ENCODE measurements at regions not wholly inside any gene's neighbourhood (a gene's known extent, or its start where the extent isn't known, plus 50 kb on each side); places are given as distances from the start of the nearest gene placed in this dataset.

DNA sequence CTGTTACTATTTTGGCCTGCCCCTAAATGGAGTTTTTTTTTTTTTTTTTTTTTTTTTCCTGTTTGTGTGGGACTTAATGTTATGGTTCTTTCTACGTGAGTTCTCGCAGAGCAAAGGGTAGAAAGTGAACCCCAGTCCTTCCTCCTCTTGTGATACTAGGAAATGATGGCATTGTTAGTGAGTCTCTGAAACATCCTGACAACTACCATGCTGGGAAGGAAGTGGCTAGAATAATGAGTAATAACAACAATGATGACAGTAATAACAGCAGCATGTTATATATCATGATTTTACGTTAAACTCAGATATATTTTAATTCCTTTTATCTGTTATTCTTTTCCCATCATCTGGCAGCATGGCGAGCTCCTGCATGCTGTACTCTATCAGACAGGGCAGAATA lies 216.2 kb upstream of the LINC00305 start:
- no peak for DNase-seq

DNA sequence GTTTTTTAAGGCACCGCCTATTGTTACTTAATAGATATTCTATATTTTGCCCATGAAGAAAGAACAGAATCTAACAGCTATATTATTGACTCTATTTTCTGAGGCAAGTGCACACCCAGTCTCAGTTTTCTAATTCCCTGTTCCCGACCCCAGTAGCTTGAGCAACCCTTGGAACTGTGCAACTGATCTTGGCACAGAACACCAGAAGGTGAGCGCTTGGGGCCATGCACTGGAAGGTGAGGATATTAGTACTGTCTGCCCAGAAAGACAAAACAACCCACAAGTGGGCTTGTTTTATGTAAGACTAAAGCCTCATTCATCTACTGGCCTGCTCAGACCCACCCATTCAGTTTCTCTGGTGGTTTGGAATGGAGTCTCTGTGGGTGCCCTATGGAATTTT lies 188.8 kb upstream of the LINC00305 start:
- intact Hi-C loops (cut with DNase I): no loop called here
- no peak for DNase-seq
- H3K4me3 ChIP-seq: no peak overlapping the region
- no peak overlapping the region for H3K27ac ChIP-seq
- H3K4me1 ChIP-seq: no peaks in the 10 kb centered on the region
- no peaks in the 10 kb centered on the region for H3K36me3 ChIP-seq
- no peaks in the 10 kb centered on the region for H3K27me3 ChIP-seq
- TF ChIP-seq, protein P1, sequence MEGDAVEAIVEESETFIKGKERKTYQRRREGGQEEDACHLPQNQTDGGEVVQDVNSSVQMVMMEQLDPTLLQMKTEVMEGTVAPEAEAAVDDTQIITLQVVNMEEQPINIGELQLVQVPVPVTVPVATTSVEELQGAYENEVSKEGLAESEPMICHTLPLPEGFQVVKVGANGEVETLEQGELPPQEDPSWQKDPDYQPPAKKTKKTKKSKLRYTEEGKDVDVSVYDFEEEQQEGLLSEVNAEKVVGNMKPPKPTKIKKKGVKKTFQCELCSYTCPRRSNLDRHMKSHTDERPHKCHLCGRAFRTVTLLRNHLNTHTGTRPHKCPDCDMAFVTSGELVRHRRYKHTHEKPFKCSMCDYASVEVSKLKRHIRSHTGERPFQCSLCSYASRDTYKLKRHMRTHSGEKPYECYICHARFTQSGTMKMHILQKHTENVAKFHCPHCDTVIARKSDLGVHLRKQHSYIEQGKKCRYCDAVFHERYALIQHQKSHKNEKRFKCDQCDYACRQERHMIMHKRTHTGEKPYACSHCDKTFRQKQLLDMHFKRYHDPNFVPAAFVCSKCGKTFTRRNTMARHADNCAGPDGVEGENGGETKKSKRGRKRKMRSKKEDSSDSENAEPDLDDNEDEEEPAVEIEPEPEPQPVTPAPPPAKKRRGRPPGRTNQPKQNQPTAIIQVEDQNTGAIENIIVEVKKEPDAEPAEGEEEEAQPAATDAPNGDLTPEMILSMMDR (IDR thresholded peaks at IDR 0.05): no peak
- no peak overlapping the region for H3K9ac ChIP-seq (ENCODE audit: low read depth in 2 of 2, low read length in 2 of 2)
- no peaks in the 10 kb centered on the region for H3K9me3 ChIP-seq

More for the DNA sequence above, 216.2 kb upstream of the LINC00305 start:
- intact Hi-C loops (cut with DNase I): no loop called here
- Histone ChIP-seq H3K4me3 (no peak overlapping the region), H3K9me3 (no peaks in the 10 kb centered on the region), H3K27me3 (no peaks in the 10 kb centered on the region), H3K9ac (ENCODE audit: low read depth in 2 of 2, low read length in 2 of 2) (no peak overlapping the region), H3K36me3 (no peaks in the 10 kb centered on the region), H3K27ac (no peak overlapping the region), H3K4me1 (no peaks in the 10 kb centered on the region)
- TF ChIP-seq, protein P1 (IDR thresholded peaks at IDR 0.05): no peak

DNA sequence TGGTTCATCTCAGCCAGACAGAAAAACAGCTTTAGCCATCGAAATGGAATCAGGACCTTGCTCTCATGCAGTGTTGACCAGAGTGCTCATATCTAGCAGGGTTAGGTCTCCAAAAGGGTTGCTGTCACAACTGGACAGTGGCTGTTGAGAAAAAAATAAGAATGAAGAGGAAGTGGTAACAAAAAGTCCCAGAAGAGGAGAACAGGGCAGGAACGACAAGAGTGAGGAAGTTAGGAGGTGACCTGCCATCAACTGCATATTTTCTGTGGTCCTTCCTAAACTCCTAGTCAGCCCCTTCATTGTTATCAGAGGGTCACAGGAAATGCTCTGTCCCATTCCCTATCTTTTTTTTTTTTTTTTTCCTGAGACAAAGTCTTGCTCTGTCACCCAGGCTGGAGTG lies 188.1 kb upstream of the LINC00305 start:
- no peak overlapping the region for H3K4me3 ChIP-seq
- H3K9me3 ChIP-seq: no peaks in the 10 kb centered on the region
- no peak overlapping the region for H3K9ac ChIP-seq (ENCODE audit: low read depth in 2 of 2, low read length in 2 of 2)
- H3K4me1 ChIP-seq: no peaks in the 10 kb centered on the region
- no peak overlapping the region for H3K27ac ChIP-seq
- H3K36me3 ChIP-seq: no peaks in the 10 kb centered on the region
- no peak for DNase-seq
- no peaks in the 10 kb centered on the region for H3K27me3 ChIP-seq
- TF ChIP-seq, protein P1 (IDR thresholded peaks at IDR 0.05): no peak
- intact Hi-C loops (cut with DNase I): no loop called here

DNA sequence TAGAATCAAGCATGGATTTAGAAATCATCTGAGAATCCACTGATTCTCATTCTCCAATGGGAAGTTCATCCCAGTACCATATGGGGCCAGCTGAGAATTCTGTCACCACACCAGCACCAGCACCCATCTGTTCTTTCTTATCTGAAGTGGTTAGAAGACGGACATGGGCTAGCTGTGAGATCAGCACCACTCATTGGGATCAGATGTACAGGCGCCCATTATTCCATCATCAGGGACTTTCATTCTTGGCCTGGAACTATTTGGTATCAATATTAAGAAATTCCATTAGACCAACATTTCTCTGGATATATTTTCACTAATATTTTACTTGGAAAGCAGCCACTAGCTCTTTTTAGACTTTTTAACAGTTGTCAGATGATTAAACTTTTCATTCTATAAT lies 185.9 kb upstream of the LINC00305 start:
- H3K4me3 ChIP-seq: no peak overlapping the region
- no peaks in the 10 kb centered on the region for H3K4me1 ChIP-seq
- no peaks in the 10 kb centered on the region for H3K36me3 ChIP-seq
- DNase-seq: no peak
- TF ChIP-seq, protein P1 (IDR thresholded peaks at IDR 0.05): no peak
- no peak overlapping the region for H3K27ac ChIP-seq
- H3K9me3 ChIP-seq: no peaks in the 10 kb centered on the region
- no peaks in the 10 kb centered on the region for H3K27me3 ChIP-seq
- intact Hi-C loops (cut with DNase I): no loop called here
- no peak overlapping the region for H3K9ac ChIP-seq (ENCODE audit: low read depth in 2 of 2, low read length in 2 of 2)

DNA sequence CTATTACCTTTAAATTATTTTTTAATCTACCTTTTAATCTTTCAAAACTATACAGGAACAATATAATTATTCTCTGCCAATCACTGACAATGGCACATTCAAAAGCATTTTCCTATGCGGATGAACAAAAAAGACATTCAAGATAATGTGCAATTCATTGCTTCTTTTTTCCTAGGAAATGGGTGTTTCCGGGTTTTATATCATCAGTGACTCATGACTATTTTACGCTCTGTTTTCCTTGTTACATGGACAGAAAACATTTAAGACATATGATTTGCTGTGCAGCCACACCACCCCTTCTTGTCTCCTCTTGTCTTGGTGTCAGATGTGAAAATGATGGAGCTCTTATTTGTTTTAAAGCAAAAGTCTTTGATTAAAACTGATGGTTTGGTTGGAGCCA lies 184.7 kb upstream of the LINC00305 start:
- H3K4me3 ChIP-seq: no peak overlapping the region
- TF ChIP-seq, protein P1 (IDR thresholded peaks at IDR 0.05): no peak
- no peaks in the 10 kb centered on the region for H3K4me1 ChIP-seq
- H3K36me3 ChIP-seq: no peaks in the 10 kb centered on the region
- H3K27me3 ChIP-seq: no peaks in the 10 kb centered on the region
- H3K9ac ChIP-seq (ENCODE audit: low read depth in 2 of 2, low read length in 2 of 2): no peak overlapping the region
- no peaks in the 10 kb centered on the region for H3K9me3 ChIP-seq
- no peak overlapping the region for H3K27ac ChIP-seq
- DNase-seq: no peak
- intact Hi-C loops (cut with DNase I): no loop called here

DNA sequence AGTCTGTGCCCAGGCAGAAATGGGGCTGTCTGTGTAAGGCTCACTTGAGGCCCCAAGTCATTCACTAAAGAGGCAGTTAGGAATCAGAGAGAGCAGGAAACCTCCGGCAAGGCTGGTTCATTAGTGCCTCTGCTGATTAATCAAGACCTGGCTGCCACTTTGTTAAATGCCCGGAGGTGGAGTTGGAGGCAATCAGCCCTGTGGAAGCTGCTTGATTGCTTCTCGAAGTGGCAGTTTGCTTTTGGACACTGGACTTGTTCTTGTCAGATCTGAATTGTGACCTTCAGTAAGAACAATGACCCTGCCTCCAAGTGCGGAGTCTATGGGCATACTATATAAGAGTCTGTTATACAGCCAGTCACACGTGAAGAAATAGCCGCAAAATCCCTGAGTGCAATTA lies 183.9 kb upstream of the LINC00305 start:
- H3K9me3 ChIP-seq: no peaks in the 10 kb centered on the region
- TF ChIP-seq, protein P1 (IDR thresholded peaks at IDR 0.05): no peak
- H3K36me3 ChIP-seq: no peaks in the 10 kb centered on the region
- H3K27me3 ChIP-seq: no peaks in the 10 kb centered on the region
- no peaks in the 10 kb centered on the region for H3K4me1 ChIP-seq
- no peak overlapping the region for H3K9ac ChIP-seq (ENCODE audit: low read depth in 2 of 2, low read length in 2 of 2)
- H3K4me3 ChIP-seq: no peak overlapping the region
- intact Hi-C loops (cut with DNase I): no loop called here
- DNase-seq: no peak
- no peak overlapping the region for H3K27ac ChIP-seq

Data from colonic mucosa (tissue), 4 donors.